ENCODE measurements at regions not wholly inside any gene's neighbourhood (a gene's known extent, or its start where the extent isn't known, plus 50 kb on each side); places are given as distances from the start of the nearest gene placed in this dataset.
"Not testable (repeated sequence)": the region's sequence is repeated elsewhere in the genome, so short reads cannot be mapped to it uniquely, and the experiment has no call there.

- no peak for DNase-seq
Measured at GRCh38 chr17:36850790-36851189, 86.5 kb upstream of the LHX1 start.

- no peak for DNase-seq
Measured at GRCh38 chr17:36851250-36851649, 86.0 kb upstream of the LHX1 start.

GRCh38 chr17:36852478-36852877, 84.8 kb upstream of the LHX1 start:
- not testable (repeated sequence) for DNase-seq

- DNase-seq: no peak
Measured at GRCh38 chr17:36854982-36855381, 82.3 kb upstream of the LHX1 start.

- no peak for DNase-seq
Measured at GRCh38 chr17:36855459-36855858, 81.8 kb upstream of the LHX1 start.

- no peak for DNase-seq
Measured at GRCh38 chr17:36856222-36856621, 81.1 kb upstream of the LHX1 start.

- DNase-seq: no peak
Measured at GRCh38 chr17:36856903-36857381, 80.3 kb upstream of the LHX1 start.

GRCh38 chr17:36857698-36858097, 79.6 kb upstream of the LHX1 start:
- DNase-seq: no peak

GRCh38 chr17:36858119-36859002, 78.9 kb upstream of the LHX1 start:
- no peak for DNase-seq

GRCh38 chr17:36859003-36859300, 78.3 kb upstream of the LHX1 start:
- DNase-seq: no peak

GRCh38 chr17:36859706-36860105, 77.6 kb upstream of the LHX1 start:
- no peak for DNase-seq

- no peak for DNase-seq
Measured at GRCh38 chr17:36861531-36861930, 75.7 kb upstream of the LHX1 start.

GRCh38 chr17:36862116-36862920, 75.0 kb upstream of the LHX1 start:
- no peak for DNase-seq

- DNase-seq: no peak
Measured at GRCh38 chr17:36863131-36863530, 74.1 kb upstream of the LHX1 start.

GRCh38 chr17:36863676-36864612, 73.3 kb upstream of the LHX1 start:
- DNase-seq: no peak

GRCh38 chr17:36864827-36865430, 72.3 kb upstream of the LHX1 start:
- DNase-seq: no peak

- DNase-seq: no peak
Measured at GRCh38 chr17:36867716-36868341, 69.4 kb upstream of the LHX1 start.

GRCh38 chr17:36868777-36869176, 68.5 kb upstream of the LHX1 start:
- no peak for DNase-seq

- DNase-seq: no peak
Measured at GRCh38 chr17:36869441-36869840, 67.8 kb upstream of the LHX1 start.

- DNase-seq: no peak
Measured at GRCh38 chr17:36869856-36870719, 67.2 kb upstream of the LHX1 start.

GRCh38 chr17:36870720-36870999, 66.6 kb upstream of the LHX1 start:
- DNase-seq: no peak

Measured in activated CD4-positive, alpha-beta T cell treated with anti-CD3 and anti-CD28 coated beads for 4 hours (primary cell).